ENCODE measurements at regions not wholly inside any gene's neighbourhood (a gene's known extent, or its start where the extent isn't known, plus 50 kb on each side); places are given as distances from the start of the nearest gene placed in this dataset.

- TF ChIP-seq CUX1 (CRISPR knock-in tag; IDR thresholded peaks at IDR 0.05) (no peak), TFAP4 (CRISPR knock-in tag; IDR thresholded peaks at IDR 0.05; ENCODE audit: borderline replicate concordance) (no peak), ZNF507 (tag; conservative IDR thresholded peaks at IDR 0.05) (no peak), SMARCE1 (IDR thresholded peaks at IDR 0.05) (no peak), CLOCK (CRISPR knock-in tag; IDR thresholded peaks at IDR 0.05; ENCODE audit: borderline replicate concordance) (no peak), RBBP5 (IDR thresholded peaks at IDR 0.05; ENCODE audit: borderline replicate concordance, insufficient read depth, low read length, poor library complexity, severe bottlenecking) (no peak), ZNF584 (CRISPR knock-in tag; IDR thresholded peaks at IDR 0.05; ENCODE audit: low read depth) (no peak), HSF4 (CRISPR knock-in tag; IDR thresholded peaks at IDR 0.05; ENCODE audit: borderline replicate concordance) (no peak), HDGF (IDR thresholded peaks at IDR 0.05) (no peak), HMG20A (CRISPR knock-in tag; conservative IDR thresholded peaks at IDR 0.05) (no peak)
Observed at GRCh38 chr18:46335534-46336101, 231.4 kb downstream of the HAUS1 start (continued).
